ENCODE measurements at regions not wholly inside any gene's neighbourhood (a gene's known extent, or its start where the extent isn't known, plus 50 kb on each side); places are given as distances from the start of the nearest gene placed in this dataset.
A peak's percentile ranks its signal among the peaks of the same experiment; 100 is the strongest.

DNA sequence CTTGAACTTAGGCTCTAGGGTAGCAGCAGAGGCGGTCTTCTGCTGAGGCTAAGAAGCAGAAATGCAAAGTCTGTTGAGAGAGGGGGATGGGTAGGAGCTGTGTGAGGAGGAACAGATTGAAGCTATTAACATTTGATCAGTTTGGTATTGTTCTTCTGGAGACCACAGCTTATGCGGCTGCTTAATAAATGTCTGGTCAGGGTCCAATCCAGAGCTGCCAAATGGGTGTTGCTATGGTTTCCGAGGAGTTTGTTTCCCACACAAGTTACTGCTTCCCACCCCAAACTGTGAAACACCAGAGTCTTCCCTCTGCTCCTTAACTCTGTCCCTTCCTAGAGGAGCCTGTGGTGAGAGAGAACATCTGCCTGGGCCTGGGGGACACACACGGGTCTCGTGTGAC, 142.2 kb upstream of the KLF4 start:
- H3K79me1 ChIP-seq (ENCODE audit: insufficient read depth, low read depth, low read length, poor library complexity, severe bottlenecking) = no peaks in the 10 kb centered on the region
- H2BK12ac ChIP-seq (ENCODE audit: insufficient read length, low read depth, low read length) = no peak overlapping the region

More for the DNA sequence above, 142.2 kb upstream of the KLF4 start:
- Histone ChIP-seq H2AFZ (ENCODE audit: low read length) (no peak overlapping the region), H2BK15ac (ENCODE audit: low read depth, low read length) (no peak overlapping the region), H4K8ac (replicated peaks; ENCODE audit: insufficient read length, low read depth, low read length) (no peak overlapping the region), H3K4me2 (ENCODE audit: insufficient read depth, insufficient read length, low read length) (no peak overlapping the region), H3K27ac (ENCODE audit: insufficient read length, low read depth, low read length) (no peak overlapping the region), H3K56ac (ENCODE audit: insufficient read length, low read depth, low read length) (no peak overlapping the region), H3T11ph (ENCODE audit: low read length) (no peak overlapping the region), H3K14ac (ENCODE audit: insufficient read depth, low read length) (no peak overlapping the region), H2BK120ac (ENCODE audit: low read depth, low read length, poor library complexity, severe bottlenecking) (no peak overlapping the region), H3K9ac (ENCODE audit: extremely low read depth, insufficient read length, low read length) (no peak overlapping the region), H4K20me1 (ENCODE audit: control insufficient read depth, insufficient read depth, insufficient read length) (no peaks in the 10 kb centered on the region), H3K27me3 (ENCODE audit: insufficient read depth, low read length) (no peaks in the 10 kb centered on the region), H3K23ac (ENCODE audit: insufficient read length, low read depth, low read length) (no peak overlapping the region), H4K5ac (ENCODE audit: insufficient read length, low read depth, low read length) (no peak overlapping the region), H4K91ac (ENCODE audit: insufficient read length, low read depth, low read length) (no peak overlapping the region), H2BK5ac (ENCODE audit: insufficient read length, low read length) (no peak overlapping the region), H3K23me2 (ENCODE audit: insufficient read length, low read depth, low read length, poor library complexity, severe bottlenecking) (no peaks in the 10 kb centered on the region), H3K79me2 (ENCODE audit: insufficient read depth, low read length) (no peaks in the 10 kb centered on the region), H3K18ac (ENCODE audit: insufficient read length, low read depth, low read length) (no peak overlapping the region), H2AK5ac (ENCODE audit: insufficient read length, low read length) (no peak overlapping the region), H3K9me3 (ENCODE audit: control insufficient read depth, low read depth, low read length) (no peaks in the 10 kb centered on the region), H2BK20ac (ENCODE audit: low read depth, low read length, poor library complexity, severe bottlenecking) (no peak overlapping the region), H3K4ac (ENCODE audit: low read depth, low read length) (no peak overlapping the region), H3K4me1 (ENCODE audit: insufficient read depth, low read length) (peaks cover 20% of the 10 kb centered on the region)
- no peaks in the 10 kb centered on the region; a peak in 1 of 5 replicates for H3K9me3 Mint-ChIP-seq
- DNase-seq = no peak
- TF ChIP-seq, protein P1, sequence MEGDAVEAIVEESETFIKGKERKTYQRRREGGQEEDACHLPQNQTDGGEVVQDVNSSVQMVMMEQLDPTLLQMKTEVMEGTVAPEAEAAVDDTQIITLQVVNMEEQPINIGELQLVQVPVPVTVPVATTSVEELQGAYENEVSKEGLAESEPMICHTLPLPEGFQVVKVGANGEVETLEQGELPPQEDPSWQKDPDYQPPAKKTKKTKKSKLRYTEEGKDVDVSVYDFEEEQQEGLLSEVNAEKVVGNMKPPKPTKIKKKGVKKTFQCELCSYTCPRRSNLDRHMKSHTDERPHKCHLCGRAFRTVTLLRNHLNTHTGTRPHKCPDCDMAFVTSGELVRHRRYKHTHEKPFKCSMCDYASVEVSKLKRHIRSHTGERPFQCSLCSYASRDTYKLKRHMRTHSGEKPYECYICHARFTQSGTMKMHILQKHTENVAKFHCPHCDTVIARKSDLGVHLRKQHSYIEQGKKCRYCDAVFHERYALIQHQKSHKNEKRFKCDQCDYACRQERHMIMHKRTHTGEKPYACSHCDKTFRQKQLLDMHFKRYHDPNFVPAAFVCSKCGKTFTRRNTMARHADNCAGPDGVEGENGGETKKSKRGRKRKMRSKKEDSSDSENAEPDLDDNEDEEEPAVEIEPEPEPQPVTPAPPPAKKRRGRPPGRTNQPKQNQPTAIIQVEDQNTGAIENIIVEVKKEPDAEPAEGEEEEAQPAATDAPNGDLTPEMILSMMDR (conservative IDR thresholded peaks at IDR 0.05) = no peak
- peak overlapping the region in 1 of 3 experiments; percentile 16; a peak in 1 of 7 replicates for H3K27ac Mint-ChIP-seq
- no CpG with 5 or more reads among the region's 5 CpGs for WGBS (ENCODE audit: extremely low coverage, insufficient read length, low lambda C conversion rate)
- H3K4me3 Mint-ChIP-seq = no peak overlapping the region
- peaks cover 52 to 53% of the 10 kb centered on the region in 2 experiments for H3K4me1 Mint-ChIP-seq
- H3K36me3 Mint-ChIP-seq (ENCODE audit: insufficient read depth in 1 of 3, low read depth in 3 of 3) = no peaks in the 10 kb centered on the region; a peak in 1 of 7 replicates
- H3K27me3 Mint-ChIP-seq (ENCODE audit: low read depth) = peaks cover 13% of the 10 kb centered on the region
